ENCODE measurements at regions not wholly inside any gene's neighbourhood (a gene's known extent, or its start where the extent isn't known, plus 50 kb on each side); places are given as distances from the start of the nearest gene placed in this dataset.

GRCh38 chr6:163992056-163992455 is 577.5 kb downstream of the QKI start:
- DNase-seq (ENCODE audit: low spot score), result no peak
- no peaks in the 10 kb centered on the region for H3K36me3 Mint-ChIP-seq (ENCODE audit: low read depth)

GRCh38 chr6:163991321-163991720 is 576.8 kb downstream of the QKI start:
- Mint-ChIP-seq H3K4me1 (ENCODE audit: low read depth) (no peaks in the 10 kb centered on the region), H3K36me3 (ENCODE audit: low read depth) (no peaks in the 10 kb centered on the region), H3K4me3 (no peak overlapping the region), H3K9me3 (no peaks in the 10 kb centered on the region), H3K27ac (no peak overlapping the region), H3K27me3 (ENCODE audit: insufficient read depth) (no peaks in the 10 kb centered on the region)
- no peak for DNase-seq (ENCODE audit: low spot score)
- intact Hi-C loops (cut with micrococcal nuclease), result no loop called here

More at GRCh38 chr6:163992056-163992455, 577.5 kb downstream of the QKI start:
- no peaks in the 10 kb centered on the region for H3K9me3 Mint-ChIP-seq
- H3K27ac Mint-ChIP-seq, result no peak overlapping the region
- no peak overlapping the region for H3K4me3 Mint-ChIP-seq
- intact Hi-C loops (cut with micrococcal nuclease), result no loop called here
- no peaks in the 10 kb centered on the region for H3K4me1 Mint-ChIP-seq (ENCODE audit: low read depth)
- H3K27me3 Mint-ChIP-seq (ENCODE audit: insufficient read depth), result no peaks in the 10 kb centered on the region

GRCh38 chr6:163986313-163986712 is 571.8 kb downstream of the QKI start:
- Mint-ChIP-seq H3K27ac (no peak overlapping the region), H3K27me3 (ENCODE audit: insufficient read depth) (no peaks in the 10 kb centered on the region), H3K4me3 (no peak overlapping the region), H3K36me3 (ENCODE audit: low read depth) (no peaks in the 10 kb centered on the region), H3K9me3 (no peaks in the 10 kb centered on the region), H3K4me1 (ENCODE audit: low read depth) (no peaks in the 10 kb centered on the region)
- intact Hi-C loops (cut with micrococcal nuclease), result no loop called here
- DNase-seq (ENCODE audit: low spot score), result no peak

GRCh38 chr6:163985710-163986109 is 571.2 kb downstream of the QKI start:
- Mint-ChIP-seq H3K9me3 (no peaks in the 10 kb centered on the region), H3K27me3 (ENCODE audit: insufficient read depth) (no peaks in the 10 kb centered on the region), H3K27ac (no peak overlapping the region), H3K4me3 (no peak overlapping the region), H3K36me3 (ENCODE audit: low read depth) (no peaks in the 10 kb centered on the region), H3K4me1 (ENCODE audit: low read depth) (no peaks in the 10 kb centered on the region)
- no peak for DNase-seq (ENCODE audit: low spot score)
- intact Hi-C loops (cut with micrococcal nuclease), result no loop called here

GRCh38 chr6:163985040-163985439 is 570.5 kb downstream of the QKI start:
- H3K4me3 Mint-ChIP-seq, result no peak overlapping the region
- no peaks in the 10 kb centered on the region for H3K36me3 Mint-ChIP-seq (ENCODE audit: low read depth)
- no peak for DNase-seq (ENCODE audit: low spot score)
- intact Hi-C loops (cut with micrococcal nuclease), result no loop called here
- no peak overlapping the region for H3K27ac Mint-ChIP-seq
- no peaks in the 10 kb centered on the region for H3K27me3 Mint-ChIP-seq (ENCODE audit: insufficient read depth)
- H3K9me3 Mint-ChIP-seq, result no peaks in the 10 kb centered on the region
- H3K4me1 Mint-ChIP-seq (ENCODE audit: low read depth), result no peaks in the 10 kb centered on the region

GRCh38 chr6:163984124-163984936 is 569.8 kb downstream of the QKI start:
- H3K4me3 Mint-ChIP-seq, result no peak overlapping the region
- H3K27ac Mint-ChIP-seq, result no peak overlapping the region
- intact Hi-C loops (cut with micrococcal nuclease), result no loop called here
- H3K27me3 Mint-ChIP-seq (ENCODE audit: insufficient read depth), result no peaks in the 10 kb centered on the region
- no peaks in the 10 kb centered on the region for H3K4me1 Mint-ChIP-seq (ENCODE audit: low read depth)
- H3K9me3 Mint-ChIP-seq, result no peaks in the 10 kb centered on the region
- DNase-seq (ENCODE audit: low spot score), result no peak
- no peaks in the 10 kb centered on the region for H3K36me3 Mint-ChIP-seq (ENCODE audit: low read depth)

GRCh38 chr6:163983679-163984078 is 569.2 kb downstream of the QKI start:
- Mint-ChIP-seq H3K27ac (no peak overlapping the region), H3K36me3 (ENCODE audit: low read depth) (no peaks in the 10 kb centered on the region), H3K9me3 (no peaks in the 10 kb centered on the region), H3K4me1 (ENCODE audit: low read depth) (no peaks in the 10 kb centered on the region), H3K4me3 (no peak overlapping the region), H3K27me3 (ENCODE audit: insufficient read depth) (no peaks in the 10 kb centered on the region)
- intact Hi-C loops (cut with micrococcal nuclease), result no loop called here
- no peak for DNase-seq (ENCODE audit: low spot score)

GRCh38 chr6:163974322-163974721 is 559.8 kb downstream of the QKI start:
- intact Hi-C loops (cut with micrococcal nuclease), result no loop called here
- Mint-ChIP-seq H3K4me3 (no peak overlapping the region), H3K9me3 (no peaks in the 10 kb centered on the region), H3K4me1 (ENCODE audit: low read depth) (no peaks in the 10 kb centered on the region), H3K27ac (no peak overlapping the region), H3K36me3 (ENCODE audit: low read depth) (no peaks in the 10 kb centered on the region), H3K27me3 (ENCODE audit: insufficient read depth) (no peaks in the 10 kb centered on the region)
- no peak for DNase-seq (ENCODE audit: low spot score)

- no peak for DNase-seq (ENCODE audit: low spot score)
- no peaks in the 10 kb centered on the region for H3K27me3 Mint-ChIP-seq (ENCODE audit: insufficient read depth)
- intact Hi-C loops (cut with micrococcal nuclease), result no loop called here
- H3K36me3 Mint-ChIP-seq (ENCODE audit: low read depth), result no peaks in the 10 kb centered on the region
- H3K9me3 Mint-ChIP-seq, result no peaks in the 10 kb centered on the region
- no peak overlapping the region for H3K27ac Mint-ChIP-seq
- no peaks in the 10 kb centered on the region for H3K4me1 Mint-ChIP-seq (ENCODE audit: low read depth)
- H3K4me3 Mint-ChIP-seq, result no peak overlapping the region
Observed at GRCh38 chr6:163971841-163972838, 557.6 kb downstream of the QKI start.

- no peak for DNase-seq (ENCODE audit: low spot score)
- Mint-ChIP-seq H3K36me3 (ENCODE audit: low read depth) (no peaks in the 10 kb centered on the region), H3K9me3 (no peaks in the 10 kb centered on the region), H3K4me3 (no peak overlapping the region), H3K4me1 (ENCODE audit: low read depth) (no peaks in the 10 kb centered on the region), H3K27ac (no peak overlapping the region), H3K27me3 (ENCODE audit: insufficient read depth) (no peaks in the 10 kb centered on the region)
- intact Hi-C loops (cut with micrococcal nuclease), result no loop called here
Observed at GRCh38 chr6:163970846-163971564, 556.5 kb downstream of the QKI start.

- no peak for DNase-seq (ENCODE audit: low spot score)
- no peaks in the 10 kb centered on the region for H3K27me3 Mint-ChIP-seq (ENCODE audit: insufficient read depth)
- no peaks in the 10 kb centered on the region for H3K4me1 Mint-ChIP-seq (ENCODE audit: low read depth)
- H3K4me3 Mint-ChIP-seq, result no peak overlapping the region
- intact Hi-C loops (cut with micrococcal nuclease), result no loop called here
- H3K27ac Mint-ChIP-seq, result no peak overlapping the region
- no peaks in the 10 kb centered on the region for H3K36me3 Mint-ChIP-seq (ENCODE audit: low read depth)
- H3K9me3 Mint-ChIP-seq, result no peaks in the 10 kb centered on the region
Observed at GRCh38 chr6:163965426-163966348, 551.2 kb downstream of the QKI start.

GRCh38 chr6:163964789-163965188 is 550.3 kb downstream of the QKI start:
- no peaks in the 10 kb centered on the region for H3K4me1 Mint-ChIP-seq (ENCODE audit: low read depth)
- intact Hi-C loops (cut with micrococcal nuclease), result no loop called here
- no peak for DNase-seq (ENCODE audit: low spot score)
- H3K36me3 Mint-ChIP-seq (ENCODE audit: low read depth), result no peaks in the 10 kb centered on the region
- no peak overlapping the region for H3K27ac Mint-ChIP-seq
- no peaks in the 10 kb centered on the region for H3K9me3 Mint-ChIP-seq
- no peak overlapping the region for H3K4me3 Mint-ChIP-seq
- no peaks in the 10 kb centered on the region for H3K27me3 Mint-ChIP-seq (ENCODE audit: insufficient read depth)
